Trophoblast cell (in vitro differentiated cells and primary cell): ENCODE measurements at regions not wholly inside any gene's neighbourhood (a gene's known extent, or its start where the extent isn't known, plus 50 kb on each side); places are given as distances from the start of the nearest gene placed in this dataset.

Experiments
- DNase-seq, 2 donors: peaks; one replicate each; pipeline ENCODE4 v3.0.0-alpha.2; 2016
- H2AFZ ChIP-seq: 2 replicates; pipeline ENCODE4 v1.6.1; 2013; ENCODE audit warnings: low read length, moderate library complexity, mild to moderate bottlenecking; ENCODE audit not compliant: insufficient read depth, poor library complexity
- H2AK5ac ChIP-seq: 2 replicates; pipeline ENCODE4 v1.6.1; 2013; ENCODE audit warnings: mild to moderate bottlenecking, low read length
- H2BK120ac ChIP-seq: 2 replicates; pipeline ENCODE4 v1.6.1; 2013; ENCODE audit warnings: low read length, mild to moderate bottlenecking, moderate library complexity; ENCODE audit not compliant: insufficient read depth, poor library complexity
- H2BK12ac ChIP-seq: 2 replicates; pipeline ENCODE4 v1.6.1; 2013; ENCODE audit warnings: mild to moderate bottlenecking, low read length, moderate library complexity
- H2BK5ac ChIP-seq: 2 replicates; pipeline ENCODE4 v1.6.1; 2013; ENCODE audit warnings: low read length, low read depth, moderate library complexity, mild to moderate bottlenecking; ENCODE audit not compliant: poor library complexity
- H3K14ac ChIP-seq: 2 replicates; pipeline ENCODE4 v1.6.1; 2013; ENCODE audit warnings: mild to moderate bottlenecking, low read length
- H3K18ac ChIP-seq: 2 replicates; pipeline ENCODE4 v1.6.1; 2013; ENCODE audit warnings: mild to moderate bottlenecking, low read length
- H3K23ac ChIP-seq: 2 replicates; pipeline ENCODE4 v1.6.1; 2013; ENCODE audit warnings: low read length
- H3K27ac ChIP-seq: 2 replicates; pipeline ENCODE4 v1.5.1; 2013; ENCODE audit warnings: low read depth, mild to moderate bottlenecking, inconsistent platforms, low read length, moderate library complexity
- H3K27me3 ChIP-seq: 2 replicates; pipeline ENCODE4 v1.6.1; 2013; ENCODE audit warnings: inconsistent platforms, mild to moderate bottlenecking, low read length, moderate library complexity; ENCODE audit not compliant: insufficient read depth
- H3K36me3 ChIP-seq, 2 experiments: 1 replicate in 1 of 2; 2 replicates in 1 of 2; pipeline ENCODE4 v1.6.1; 2013; ENCODE audit warnings: low read length in 2 of 2, mild to moderate bottlenecking in 2 of 2, moderate library complexity in 1 of 2; ENCODE audit not compliant: insufficient read depth in 2 of 2, control insufficient read depth in 1 of 2
- H3K4ac ChIP-seq: 2 replicates; pipeline ENCODE4 v1.6.1; 2013; ENCODE audit warnings: low read depth, mild to moderate bottlenecking, low read length, moderate library complexity
- H3K4me1 ChIP-seq, 2 experiments: 1 replicate in 1 of 2; 2 replicates in 1 of 2; pipeline ENCODE4 v1.6.1; 2013; ENCODE audit warnings: low read length in 2 of 2, mild to moderate bottlenecking in 2 of 2, moderate library complexity in 1 of 2; ENCODE audit not compliant: insufficient read depth in 2 of 2, control insufficient read depth in 1 of 2
- H3K4me2 ChIP-seq: 2 replicates; pipeline ENCODE4 v1.6.1; 2013; ENCODE audit warnings: inconsistent platforms, mild to moderate bottlenecking, low read length, moderate library complexity
- H3K4me3 ChIP-seq: 2 replicates; pipeline ENCODE4 v1.5.1; 2013; ENCODE audit warnings: mild to moderate bottlenecking, low read depth, low read length, inconsistent platforms
- H3K79me1 ChIP-seq: one replicate; pipeline ENCODE4 v1.6.1; 2013; ENCODE audit warnings: low read length
- H3K79me2 ChIP-seq: 2 replicates; pipeline ENCODE4 v1.6.1; 2013; ENCODE audit warnings: low read length, mild to moderate bottlenecking; ENCODE audit not compliant: control insufficient read depth, insufficient read depth, poor library complexity
- H3K9ac ChIP-seq: 2 replicates; pipeline ENCODE4 v1.6.1; 2013; ENCODE audit warnings: mild to moderate bottlenecking, low read length
- H3K9me3 ChIP-seq: 2 replicates; pipeline ENCODE4 v1.6.1; 2013; ENCODE audit warnings: low read depth, mild to moderate bottlenecking, control low read depth, inconsistent platforms, low read length; ENCODE audit not compliant: insufficient read depth
- H4K12ac ChIP-seq: 2 replicates; pipeline ENCODE4 v1.6.1; 2013; ENCODE audit warnings: low read depth, mild to moderate bottlenecking, low read length, moderate library complexity
- H4K8ac ChIP-seq: 2 replicates; pipeline ENCODE4 v1.6.1; 2013; ENCODE audit warnings: low read depth, mild to moderate bottlenecking, low read length, moderate library complexity
- H4K91ac ChIP-seq: one replicate; pipeline ENCODE4 v1.6.1; 2013; ENCODE audit warnings: low read depth, mild to moderate bottlenecking, low read length, moderate library complexity
- WGBS: extraction: QIAGEN DNeasy Blood & Tissue Kit; methylation state at CpG from one replicate; pipeline ENCODE4 v1.1.7; 2013; ENCODE audit warnings: missing lambda C conversion rate; ENCODE audit not compliant: insufficient read length, insufficient coverage; ENCODE audit errors: extremely low coverage; 5-methylcytosine and 5-hydroxymethylcytosine counted together

- no peaks in the 10 kb centered on the region for H3K27me3 ChIP-seq
- no peak overlapping the region for H3K14ac ChIP-seq
- H3K79me1 ChIP-seq, result no peaks in the 10 kb centered on the region
- DNase-seq, result peak; percentile 31 to 59
- no peak overlapping the region for H3K4me3 ChIP-seq
- WGBS, result no CpG with 5 or more reads among the region's 3 CpGs
- H3K9ac ChIP-seq, result no peak overlapping the region
- no peak overlapping the region for H3K4ac ChIP-seq
- no peaks in the 10 kb centered on the region for H3K36me3 ChIP-seq
- no peak overlapping the region for H2AFZ ChIP-seq
- no peak overlapping the region for H4K12ac ChIP-seq
- no peak overlapping the region for H2BK12ac ChIP-seq
- H3K4me2 ChIP-seq, result no peak overlapping the region
- H3K4me1 ChIP-seq, result no peaks in the 10 kb centered on the region
- no peaks in the 10 kb centered on the region for H3K9me3 ChIP-seq
- no peak overlapping the region for H4K91ac ChIP-seq
- H2BK5ac ChIP-seq, result no peak overlapping the region
- no peak overlapping the region for H3K23ac ChIP-seq
- H2BK120ac ChIP-seq, result no peak overlapping the region
- H4K8ac ChIP-seq, result no peak overlapping the region
- no peaks in the 10 kb centered on the region for H3K79me2 ChIP-seq
- H2AK5ac ChIP-seq, result no peak overlapping the region
- no peak overlapping the region for H3K27ac ChIP-seq
- H3K18ac ChIP-seq, result no peak overlapping the region
These were observed 312.7 kb upstream of the C1orf87 start for GRCh38 chr1:60386249-60386648.

- Histone ChIP-seq H3K9me3 (peaks cover 3% of the 10 kb centered on the region), H2AFZ (no peak overlapping the region), H2BK12ac (no peak overlapping the region), H2AK5ac (no peak overlapping the region), H4K8ac (no peak overlapping the region), H3K79me2 (no peaks in the 10 kb centered on the region), H4K91ac (no peak overlapping the region), H3K9ac (no peak overlapping the region), H3K18ac (no peak overlapping the region), H3K4ac (no peak overlapping the region), H3K14ac (no peak overlapping the region), H4K12ac (no peak overlapping the region), H2BK120ac (no peak overlapping the region), H3K27ac (no peak overlapping the region), H3K27me3 (no peaks in the 10 kb centered on the region), H3K4me3 (no peak overlapping the region), H2BK5ac (no peak overlapping the region), H3K36me3 (no peaks in the 10 kb centered on the region), H3K23ac (no peak overlapping the region), H3K4me1 (no peaks in the 10 kb centered on the region), H3K4me2 (no peak overlapping the region), H3K79me1 (no peaks in the 10 kb centered on the region)
- WGBS, result no CpG with 5 or more reads among the region's 1 CpG
- DNase-seq, result no peak
These were observed 302.6 kb upstream of the C1orf87 start for GRCh38 chr1:60376196-60376595.

GRCh38 chr1:60374537-60374936 lies 301.0 kb upstream of the C1orf87 start:
- Histone ChIP-seq H3K18ac (no peak overlapping the region), H3K79me1 (no peaks in the 10 kb centered on the region), H2AK5ac (no peak overlapping the region), H3K27ac (no peak overlapping the region), H3K79me2 (no peaks in the 10 kb centered on the region), H3K36me3 (no peaks in the 10 kb centered on the region), H3K14ac (no peak overlapping the region), H3K4me3 (no peak overlapping the region), H3K9me3 (peaks cover 3% of the 10 kb centered on the region), H2BK12ac (no peak overlapping the region), H4K12ac (no peak overlapping the region), H3K23ac (no peak overlapping the region), H3K4me2 (no peak overlapping the region), H2BK120ac (no peak overlapping the region), H3K4ac (no peak overlapping the region), H3K4me1 (no peaks in the 10 kb centered on the region), H3K9ac (no peak overlapping the region), H3K27me3 (no peaks in the 10 kb centered on the region), H4K8ac (no peak overlapping the region), H2AFZ (no peak overlapping the region), H4K91ac (no peak overlapping the region), H2BK5ac (no peak overlapping the region)
- no peak for DNase-seq
- WGBS, result no CpG with 5 or more reads among the region's 1 CpG

GRCh38 chr1:60367532-60367931 lies 294.0 kb upstream of the C1orf87 start:
- no CpG with 5 or more reads among the region's 7 CpGs for WGBS
- Histone ChIP-seq H3K9me3 (peaks cover 3% of the 10 kb centered on the region), H3K79me2 (no peaks in the 10 kb centered on the region), H4K91ac (no peak overlapping the region), H3K23ac (no peak overlapping the region), H3K4me3 (no peak overlapping the region), H3K4ac (no peak overlapping the region), H2BK120ac (no peak overlapping the region), H2BK5ac (no peak overlapping the region), H3K36me3 (no peaks in the 10 kb centered on the region), H3K27me3 (no peaks in the 10 kb centered on the region), H3K9ac (no peak overlapping the region), H3K18ac (no peak overlapping the region), H2AK5ac (no peak overlapping the region), H4K8ac (no peak overlapping the region), H3K4me2 (no peak overlapping the region), H2BK12ac (no peak overlapping the region), H3K27ac (no peak overlapping the region), H4K12ac (no peak overlapping the region), H3K79me1 (no peaks in the 10 kb centered on the region), H2AFZ (no peak overlapping the region), H3K14ac (no peak overlapping the region), H3K4me1 (no peaks in the 10 kb centered on the region)
- no peak for DNase-seq
